HG03354 (cell line): ENCODE measurements at regions not wholly inside any gene's neighbourhood (a gene's known extent, or its start where the extent isn't known, plus 50 kb on each side); places are given as distances from the start of the nearest gene placed in this dataset.
"Not testable (repeated sequence)": the region's sequence is repeated elsewhere in the genome, so short reads cannot be mapped to it uniquely, and the experiment has no call there.

Experiments used
- ATAC-seq: cut with Tn5 transposase; IDR thresholded peaks from one replicate; pipeline ENCODE4 v1.9.1; 2021; ENCODE audit warnings: mild to moderate bottlenecking; ENCODE audit not compliant: unreplicated experiment, poor library complexity, severe bottlenecking

DNA sequence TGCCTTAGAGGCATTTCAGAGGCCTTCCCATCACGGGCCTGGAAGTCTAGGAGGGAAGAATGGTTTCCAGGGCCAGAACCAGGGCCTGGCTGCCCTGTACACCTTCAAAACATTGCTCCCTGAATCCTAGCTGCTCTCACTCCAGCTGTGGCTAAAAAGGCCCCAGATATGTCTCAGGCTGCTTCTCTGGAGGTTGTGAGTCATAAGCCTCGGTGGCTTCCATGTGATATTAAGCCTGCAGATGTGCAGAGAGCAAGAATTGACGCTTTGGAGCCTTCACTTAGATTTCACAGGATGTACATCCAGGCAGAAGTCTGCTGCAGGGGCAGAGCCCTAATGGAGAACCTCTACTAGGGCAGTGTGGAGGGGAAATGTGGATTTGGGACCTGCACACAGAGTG, 502.5 kb downstream of the GRXCR1 start:
- ATAC-seq, result no peak

- ATAC-seq, result no peak
Measured at GRCh38 chr4:43399726-43400125, 507.2 kb downstream of the GRXCR1 start.

DNA sequence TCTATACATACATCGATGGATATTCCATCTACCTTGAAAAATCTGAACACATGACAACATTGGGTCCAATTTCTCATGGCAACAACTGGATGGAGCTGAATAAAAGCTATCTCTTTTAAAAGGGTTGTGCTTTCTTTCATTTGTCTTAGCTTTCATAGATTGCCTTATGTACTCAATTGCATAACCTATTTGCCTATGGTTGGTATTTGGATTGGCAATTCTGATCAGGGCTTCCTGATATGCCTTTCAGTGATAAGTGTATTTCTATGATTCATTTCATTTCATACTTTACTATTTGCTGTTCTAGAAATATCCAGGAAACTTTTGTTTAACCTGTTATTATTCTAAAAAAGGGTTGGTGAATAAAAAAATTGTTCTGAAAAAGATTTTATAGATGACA, 509.9 kb downstream of the GRXCR1 start:
- no peak for ATAC-seq

- ATAC-seq, result no peak
Measured at GRCh38 chr4:43410636-43411035, 518.1 kb downstream of the GRXCR1 start.

- ATAC-seq, result no peak
Measured at GRCh38 chr4:43411226-43411625, 518.7 kb downstream of the GRXCR1 start.

DNA sequence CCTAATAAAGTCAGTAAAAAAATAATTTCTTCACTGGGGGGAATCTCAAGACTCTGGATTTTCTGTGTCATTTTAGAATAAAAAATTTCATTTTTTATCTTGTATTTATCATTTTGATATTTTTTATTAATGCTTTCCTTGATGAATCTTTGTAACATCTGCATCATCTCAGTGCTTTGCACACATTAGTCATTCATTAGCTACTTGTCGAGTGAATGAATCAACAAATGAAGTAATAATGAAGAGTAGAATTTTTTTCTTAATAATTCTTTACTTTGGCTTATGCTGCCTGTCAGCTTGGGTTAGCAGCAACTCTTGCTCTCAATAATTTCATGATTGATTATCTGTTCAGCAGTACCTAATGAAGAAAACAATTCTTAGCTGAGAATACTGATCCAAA, 530.8 kb downstream of the GRXCR1 start:
- no peak for ATAC-seq

DNA sequence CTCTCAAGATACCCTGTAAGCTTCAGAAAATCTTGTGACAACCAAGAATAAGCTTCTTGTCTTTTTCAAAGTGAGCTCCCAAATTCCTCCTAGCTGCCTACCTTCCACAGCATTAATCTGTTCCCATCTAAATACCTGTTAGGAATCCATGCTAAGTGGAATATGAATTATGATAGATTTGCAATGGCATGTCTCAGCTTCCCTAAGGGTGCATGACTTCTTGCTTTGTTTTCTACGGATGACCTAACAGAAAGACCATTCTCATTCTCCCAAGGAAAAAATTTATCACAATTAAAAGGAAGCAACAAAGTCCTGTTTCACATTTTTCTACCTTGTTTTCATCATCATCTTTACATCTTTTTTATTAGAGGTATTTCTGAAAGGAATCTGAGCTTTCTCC, 532.7 kb downstream of the GRXCR1 start:
- ATAC-seq, result no peak

DNA sequence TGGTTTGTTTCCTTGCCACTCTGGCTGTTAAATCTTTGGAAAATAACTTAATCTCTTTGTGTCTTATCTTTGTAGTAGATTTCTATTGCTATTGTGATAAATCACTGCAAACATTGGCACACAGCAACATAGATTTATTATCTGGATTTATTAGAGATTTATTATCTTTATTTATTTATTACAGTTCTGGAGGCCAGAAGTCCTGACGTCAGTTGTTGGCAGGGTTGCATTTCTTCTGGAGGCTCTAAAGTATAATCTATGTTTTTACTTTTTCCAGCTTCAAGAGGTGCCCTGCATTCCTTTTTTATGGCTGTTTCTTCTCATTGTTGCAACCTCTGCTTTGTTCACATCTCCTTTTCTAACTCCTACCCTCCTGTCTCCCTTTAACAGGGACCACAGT, 542.8 kb downstream of the GRXCR1 start:
- ATAC-seq, result no peak

DNA sequence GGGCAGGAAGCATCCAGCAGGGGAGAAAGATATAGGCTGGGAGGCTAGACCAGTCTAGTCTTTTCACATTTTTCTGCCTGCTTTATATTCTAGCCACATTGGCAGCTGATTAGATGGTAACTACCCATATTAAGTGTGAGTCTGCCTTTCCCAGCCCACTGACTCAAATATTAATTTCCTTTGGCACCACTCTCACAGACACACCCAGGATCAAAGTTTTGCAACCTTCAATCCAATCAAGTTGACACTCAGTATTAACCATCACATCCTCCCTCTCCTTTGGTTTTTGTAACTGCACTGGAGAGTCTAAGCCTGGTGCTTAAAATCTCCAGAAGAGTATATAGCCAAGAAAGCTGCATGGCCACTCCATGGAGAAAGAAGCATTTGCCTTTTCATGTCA, 560.4 kb downstream of the GRXCR1 start:
- ATAC-seq, result no peak

GRCh38 chr4:43456383-43456782, 563.9 kb downstream of the GRXCR1 start:
- no peak for ATAC-seq

DNA sequence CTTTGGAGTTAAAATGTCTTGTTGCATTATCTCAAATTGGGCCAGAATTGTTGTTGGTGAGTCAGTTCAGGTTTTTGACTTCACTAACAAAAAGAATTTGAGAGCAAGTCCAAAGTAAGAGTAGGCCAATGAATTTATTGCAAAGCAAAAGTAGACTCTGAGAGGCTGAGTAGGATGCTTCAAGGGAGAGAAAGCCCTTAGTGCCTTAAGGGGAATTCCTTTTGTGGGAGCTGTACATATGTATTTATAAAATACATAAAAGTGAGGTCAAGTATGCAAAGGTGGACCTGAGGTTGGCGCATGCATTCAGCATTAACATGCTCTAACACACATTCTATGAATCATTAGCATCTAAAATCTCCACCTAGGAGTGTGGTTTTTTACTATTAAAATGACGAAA, 565.4 kb downstream of the GRXCR1 start:
- ATAC-seq, result no peak

GRCh38 chr4:43458293-43458692, 565.8 kb downstream of the GRXCR1 start:
- no peak for ATAC-seq

DNA sequence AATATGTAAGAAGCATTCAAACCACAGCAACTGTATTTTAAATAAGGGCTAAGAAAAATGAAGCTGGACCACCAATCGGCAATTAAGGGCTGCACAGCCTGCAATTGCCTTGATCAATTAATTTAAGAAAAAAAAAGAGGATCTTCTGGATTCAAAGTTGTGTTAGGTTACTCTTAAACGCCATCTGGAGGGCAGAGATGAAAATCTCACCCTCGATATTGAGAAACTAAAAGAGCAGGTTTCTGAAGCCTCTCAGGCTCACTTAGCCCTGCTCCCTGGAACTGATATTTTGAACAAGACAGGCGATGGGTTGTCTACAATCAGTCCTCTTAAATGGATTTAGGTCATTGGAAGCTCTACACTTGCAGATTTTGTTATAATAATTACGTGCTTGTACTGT, 579.4 kb downstream of the GRXCR1 start:
- ATAC-seq, result no peak

DNA sequence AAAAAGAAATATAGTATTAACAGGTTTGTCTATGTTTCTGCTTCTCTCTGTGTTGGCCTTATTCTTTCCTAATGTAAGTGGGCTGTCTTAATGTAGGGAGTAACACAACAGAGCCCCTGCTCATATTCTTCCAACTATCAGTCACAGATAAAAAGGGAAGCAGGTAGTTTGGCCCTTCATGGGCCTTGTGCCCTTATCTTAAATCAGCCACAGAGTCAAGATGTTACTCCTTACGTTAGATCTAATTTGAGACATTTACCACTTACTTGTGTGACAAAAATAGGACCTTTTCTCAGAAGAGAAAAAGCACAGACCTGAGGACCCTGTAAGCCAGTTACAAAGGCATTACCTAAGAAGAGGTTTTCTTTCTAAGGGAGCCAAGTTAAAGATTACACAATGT, 589.0 kb downstream of the GRXCR1 start:
- no peak for ATAC-seq

DNA sequence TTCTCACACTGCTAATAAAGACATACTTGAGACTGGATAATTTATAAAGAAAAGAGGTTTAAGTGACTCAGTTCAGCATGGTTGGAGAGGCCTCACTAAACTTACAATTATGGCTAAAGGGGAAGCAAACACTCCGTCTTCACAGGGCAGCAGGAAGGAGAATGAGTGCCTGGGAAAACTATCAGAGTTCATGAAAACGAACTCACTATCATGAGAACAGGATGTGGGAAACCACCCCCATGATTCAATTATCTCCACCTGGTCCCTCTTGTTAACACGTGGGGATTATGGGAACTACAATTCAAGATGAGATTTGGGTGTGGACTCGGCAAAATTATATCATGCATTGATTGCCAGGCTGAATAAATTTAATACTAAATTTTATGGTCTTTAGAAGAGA, 592.7 kb downstream of the GRXCR1 start:
- no peak for ATAC-seq

- no peak for ATAC-seq
Measured at GRCh38 chr4:43496188-43496587, 603.7 kb downstream of the GRXCR1 start.

- ATAC-seq, result no peak
Measured at GRCh38 chr4:43496602-43497001, 604.1 kb downstream of the GRXCR1 start.

DNA sequence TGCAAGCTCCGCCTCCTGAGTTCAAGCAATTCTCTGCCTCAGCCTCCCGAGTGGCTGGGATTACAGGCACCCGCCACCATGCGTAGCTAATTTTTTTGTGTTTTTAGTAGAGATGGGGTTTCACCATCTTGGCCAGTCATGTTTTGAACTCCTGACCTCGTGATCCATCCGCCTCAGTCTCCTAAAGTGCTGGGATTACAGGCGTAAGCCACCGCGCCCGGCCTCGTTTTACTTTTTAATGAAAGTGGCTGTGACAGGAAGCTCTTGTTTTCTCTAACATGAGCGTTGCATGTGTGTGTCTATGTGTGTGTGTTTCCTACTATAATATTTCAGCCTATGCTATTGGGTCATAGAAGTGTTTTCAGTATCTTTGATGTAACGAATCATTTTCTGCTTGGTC, 613.3 kb downstream of the GRXCR1 start:
- ATAC-seq, result not testable (repeated sequence)

DNA sequence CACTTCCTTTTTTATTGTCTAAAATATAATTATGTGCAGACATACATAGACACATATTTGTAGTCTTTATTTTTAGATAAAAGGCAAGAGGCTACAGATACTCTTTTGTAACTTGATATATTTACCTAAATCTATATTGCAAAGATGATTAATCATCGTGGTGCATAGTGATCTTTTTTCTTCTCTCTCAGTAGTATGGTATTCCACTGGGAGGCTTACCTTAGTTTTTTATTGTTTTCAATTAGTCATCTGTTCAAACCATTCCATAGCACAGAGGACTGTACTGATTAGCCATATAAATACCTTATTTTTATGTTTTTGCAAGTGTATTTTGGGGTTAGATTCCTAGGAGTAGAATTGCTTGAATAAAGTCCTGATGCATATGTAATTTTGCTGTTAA, 619.7 kb downstream of the GRXCR1 start:
- ATAC-seq, result no peak

DNA sequence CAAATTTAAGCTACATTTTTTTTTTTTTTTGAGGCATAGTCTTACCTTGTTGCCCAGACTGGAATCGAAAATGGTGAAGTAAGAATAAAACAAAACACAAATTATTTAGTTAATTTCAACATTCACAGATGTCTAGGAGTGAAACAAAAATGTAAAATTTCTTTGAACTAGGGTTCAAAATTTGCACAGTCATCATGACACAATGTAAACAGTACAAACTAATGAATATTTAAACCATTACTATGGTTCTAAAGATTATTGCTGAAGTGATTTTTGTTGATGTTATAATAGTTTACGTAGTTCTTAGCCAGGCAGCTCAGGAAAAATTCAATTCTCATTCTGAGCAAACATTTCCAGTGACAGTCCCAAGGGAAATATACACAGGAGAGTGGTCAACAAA, 633.1 kb downstream of the GRXCR1 start:
- no peak for ATAC-seq

DNA sequence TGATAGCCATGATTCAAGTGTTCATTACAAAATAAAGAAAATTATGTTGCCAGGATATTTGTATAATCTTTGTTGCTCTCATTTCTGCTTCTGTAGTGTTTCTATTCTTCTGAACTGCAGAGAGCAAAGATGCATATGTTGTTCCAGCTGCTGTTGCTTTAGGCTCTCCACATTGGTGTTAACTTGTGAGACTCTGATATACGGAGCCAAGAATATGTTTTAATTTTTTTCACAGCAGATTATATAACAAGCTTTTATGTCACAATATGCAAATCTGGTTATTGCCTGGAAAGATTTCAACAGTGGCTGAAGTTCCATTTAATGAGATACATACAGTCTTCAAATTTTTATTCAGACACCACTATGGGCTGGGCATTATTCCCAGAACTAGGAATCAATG, 655.0 kb downstream of the GRXCR1 start:
- ATAC-seq, result no peak

DNA sequence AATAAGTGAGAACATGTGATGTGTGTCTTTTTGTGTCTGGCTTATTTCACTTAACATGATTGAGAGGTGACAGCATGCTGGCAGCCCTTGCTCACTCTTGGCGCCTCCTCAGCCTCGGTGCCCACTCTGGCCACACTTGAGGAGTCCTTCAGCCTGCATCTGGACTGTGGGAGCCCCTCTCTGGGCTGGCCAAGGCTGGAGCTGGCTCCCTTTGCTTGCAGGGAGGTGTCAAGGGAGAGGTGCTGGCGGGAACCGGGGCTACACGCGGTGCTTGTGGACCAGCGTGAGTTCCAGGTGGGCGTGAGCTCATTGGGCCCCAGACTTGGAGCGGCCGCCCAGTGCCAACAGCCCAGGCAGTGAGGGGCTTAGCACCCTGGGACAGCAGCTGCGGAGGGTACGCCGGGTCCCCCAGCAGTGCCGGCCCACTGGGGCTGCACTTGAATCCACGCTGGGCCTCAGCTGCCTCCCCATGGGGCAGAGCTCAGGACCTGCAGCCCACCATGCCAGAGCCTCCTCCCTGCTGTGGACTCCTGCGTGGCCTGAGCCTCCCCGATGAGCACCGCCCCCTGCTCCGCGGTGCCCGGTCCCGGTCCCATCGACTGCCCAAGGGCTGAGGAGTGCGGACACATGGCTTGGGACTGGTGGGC, 658.6 kb downstream of the GRXCR1 start:
- ATAC-seq, result no peak
